SK-N-MC (cell line): ENCODE measurements at regions not wholly inside any gene's neighbourhood (a gene's known extent, or its start where the extent isn't known, plus 50 kb on each side); places are given as distances from the start of the nearest gene placed in this dataset.

Experiments used
- EZH2 ChIP-seq: fragments of 200-600 bp; sonication (generic); IDR thresholded peaks from one replicate; pipeline ENCODE4 v1.6.1; 2017; ENCODE audit warnings: antibody characterized with exemption
- POLR2AphosphoS5 ChIP-seq: IDR thresholded peaks from 2 replicates; pipeline ENCODE4 v1.6.1; 2012; ENCODE audit warnings: mild to moderate bottlenecking, low read depth, low read length, borderline replicate concordance

- TF ChIP-seq EZH2: no peak
- TF ChIP-seq POLR2AphosphoS5: no peak
Observed at GRCh38 chr4:174144106-174144505, 139.4 kb downstream of the FBXO8 start.
